Fibroblast of upper back skin (primary cell): ENCODE measurements at regions not wholly inside any gene's neighbourhood (a gene's known extent, or its start where the extent isn't known, plus 50 kb on each side); places are given as distances from the start of the nearest gene placed in this dataset.

Experiments used
- DNase-seq: peaks from one replicate; pipeline ENCODE4 v3.0.0-alpha.2; 2013

DNA sequence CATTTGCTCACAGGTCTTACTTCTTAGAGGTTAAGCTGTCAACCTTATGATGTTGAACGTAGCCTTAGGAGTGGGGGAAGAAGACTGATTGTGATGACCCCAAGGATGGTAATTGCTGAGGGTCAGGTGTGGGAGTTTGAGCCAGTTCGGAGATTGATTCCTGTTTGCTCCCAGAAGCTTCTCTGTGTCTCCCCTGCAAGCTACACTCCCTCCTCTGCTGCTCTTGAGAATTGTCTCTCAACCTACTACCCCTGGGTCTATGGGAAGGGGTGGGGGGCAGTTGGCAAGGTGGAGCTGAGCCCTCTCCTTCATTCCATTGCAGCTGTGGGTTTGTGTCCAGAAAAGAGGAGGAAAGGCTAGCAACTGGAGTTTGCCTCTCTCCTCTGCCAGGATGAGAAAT lies 113.8 kb downstream of the PLEKHG1 start:
- no peak for DNase-seq

DNA sequence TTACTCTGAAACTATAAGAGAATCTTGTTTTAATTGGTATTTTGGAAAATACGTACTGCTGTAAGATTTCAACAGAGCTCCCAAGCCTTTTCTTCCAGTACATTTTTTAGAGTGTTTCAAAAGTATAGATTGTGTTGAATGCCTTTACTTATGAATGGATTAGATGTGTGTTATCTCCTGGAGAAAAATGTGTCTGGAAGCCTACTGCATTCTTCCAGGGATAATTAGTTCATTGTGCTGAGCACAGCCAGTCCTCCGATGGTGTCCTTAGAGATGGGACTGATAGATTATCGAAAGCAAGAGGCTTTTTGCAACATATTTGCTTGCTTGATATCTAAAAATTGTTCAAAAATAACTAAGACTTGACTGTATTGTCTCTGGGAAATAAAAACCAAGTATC lies 114.2 kb downstream of the PLEKHG1 start:
- no peak for DNase-seq

DNA sequence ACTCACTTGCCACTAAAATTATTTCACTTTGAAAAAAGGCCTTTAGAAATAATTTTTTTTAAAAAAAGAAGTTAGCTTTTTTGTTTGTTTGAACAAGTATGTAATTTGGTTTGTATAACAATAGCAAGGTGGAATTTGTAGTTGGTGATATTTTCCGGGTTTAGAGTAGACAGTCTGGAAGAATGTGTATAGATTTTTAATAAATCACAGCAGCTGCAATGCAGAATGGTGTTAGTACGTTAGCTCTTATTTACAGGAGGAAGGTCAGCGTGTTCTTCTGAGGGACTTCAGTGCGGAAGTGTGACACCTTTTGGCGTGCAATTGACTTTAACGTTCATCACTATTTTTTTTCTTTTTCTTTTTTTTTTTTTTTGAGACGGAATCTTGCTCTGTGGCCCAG lies 115.4 kb downstream of the PLEKHG1 start:
- no peak for DNase-seq

DNA sequence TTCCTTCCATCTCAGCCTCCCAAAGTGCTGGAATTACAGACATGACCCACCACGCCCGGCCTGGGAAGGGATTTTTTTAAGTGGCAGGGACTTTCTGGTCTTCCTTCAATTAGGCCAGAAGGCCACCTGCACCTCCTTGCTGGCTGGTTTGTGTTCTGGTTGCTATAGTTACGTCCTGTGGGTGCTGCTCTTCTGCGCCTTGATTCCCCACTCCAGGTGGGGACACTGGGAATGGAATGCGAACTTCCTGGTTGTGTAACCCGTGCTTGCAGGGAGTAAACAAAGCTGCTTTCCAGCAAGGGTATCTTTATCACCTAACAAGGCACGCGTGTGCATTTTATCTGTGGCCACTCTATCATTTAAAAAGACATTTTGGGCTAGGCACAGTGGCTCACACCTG lies 117.7 kb downstream of the PLEKHG1 start:
- no peak for DNase-seq

DNA sequence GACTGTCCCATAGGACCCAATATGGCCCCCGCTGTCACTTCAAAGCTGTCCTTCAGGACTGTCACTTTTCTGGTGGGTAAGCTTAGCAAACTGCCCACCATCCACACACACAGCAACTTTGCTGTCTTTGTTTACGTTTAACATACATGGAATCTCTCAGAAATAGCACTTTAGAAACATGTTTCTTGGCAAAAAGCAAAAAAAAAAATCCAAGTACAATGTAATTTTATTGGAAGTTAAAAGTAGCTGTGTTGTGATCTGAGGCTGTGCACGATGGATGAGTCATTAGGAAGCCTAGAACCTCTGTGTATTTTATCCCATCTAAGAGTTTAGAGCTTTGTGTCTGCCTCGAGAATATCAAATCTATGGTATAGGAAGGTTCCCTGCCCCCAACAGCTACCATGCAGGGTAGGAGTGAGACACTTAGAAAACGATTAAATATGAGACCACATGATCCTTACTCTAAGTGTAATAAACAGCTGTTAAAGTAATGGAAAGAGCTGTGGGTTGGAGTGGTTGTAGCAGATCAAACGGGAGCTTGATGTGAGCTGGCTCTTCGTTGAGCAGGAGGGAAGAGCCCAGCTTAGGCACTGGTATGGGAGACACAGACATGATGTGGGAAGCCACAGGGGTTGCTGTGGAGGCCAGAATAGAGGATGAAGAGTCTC lies 119.5 kb downstream of the PLEKHG1 start:
- no peak for DNase-seq

DNA sequence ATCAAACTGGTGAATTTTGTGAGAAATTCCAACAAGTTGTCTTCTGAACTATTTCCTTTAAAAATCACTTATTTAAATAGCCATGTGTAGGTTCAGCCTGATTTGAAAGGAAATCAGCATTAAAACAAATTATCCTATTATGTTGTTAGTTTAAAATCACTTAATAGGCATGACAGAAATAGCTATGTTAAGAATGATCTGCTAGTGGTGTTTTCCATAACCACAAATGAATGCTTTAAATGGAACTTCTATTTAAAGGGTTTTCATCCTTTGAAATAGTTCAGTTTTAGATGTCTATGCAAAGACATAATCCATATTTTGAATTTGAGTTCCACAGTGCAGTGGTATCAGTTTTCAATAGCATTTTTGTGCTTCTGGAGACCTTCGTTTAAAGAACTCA lies 120.1 kb downstream of the PLEKHG1 start:
- no peak for DNase-seq

DNA sequence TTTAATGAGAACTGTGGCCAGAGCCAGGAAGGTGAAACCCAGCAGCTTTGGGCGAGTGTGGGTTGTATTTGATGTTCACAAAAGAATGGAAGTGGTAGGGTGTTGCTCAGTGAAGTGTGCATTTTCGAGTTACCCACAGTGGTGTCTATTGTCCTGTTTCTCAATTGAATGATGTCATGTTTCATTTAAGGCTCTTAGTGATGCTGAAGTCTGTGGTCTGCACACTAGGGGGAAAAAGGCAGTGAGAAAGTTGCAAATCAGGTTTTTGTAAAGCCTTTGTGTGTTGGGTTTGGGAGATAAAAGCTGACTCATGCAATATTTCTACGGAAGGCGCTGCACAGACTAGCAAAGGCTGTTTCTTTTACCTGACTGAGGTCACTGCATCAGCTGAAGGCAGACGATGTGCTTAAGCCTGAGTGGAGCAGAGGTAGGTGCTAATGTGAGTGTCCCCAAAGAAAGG lies 121.1 kb downstream of the PLEKHG1 start:
- peak; percentile 47 for DNase-seq

DNA sequence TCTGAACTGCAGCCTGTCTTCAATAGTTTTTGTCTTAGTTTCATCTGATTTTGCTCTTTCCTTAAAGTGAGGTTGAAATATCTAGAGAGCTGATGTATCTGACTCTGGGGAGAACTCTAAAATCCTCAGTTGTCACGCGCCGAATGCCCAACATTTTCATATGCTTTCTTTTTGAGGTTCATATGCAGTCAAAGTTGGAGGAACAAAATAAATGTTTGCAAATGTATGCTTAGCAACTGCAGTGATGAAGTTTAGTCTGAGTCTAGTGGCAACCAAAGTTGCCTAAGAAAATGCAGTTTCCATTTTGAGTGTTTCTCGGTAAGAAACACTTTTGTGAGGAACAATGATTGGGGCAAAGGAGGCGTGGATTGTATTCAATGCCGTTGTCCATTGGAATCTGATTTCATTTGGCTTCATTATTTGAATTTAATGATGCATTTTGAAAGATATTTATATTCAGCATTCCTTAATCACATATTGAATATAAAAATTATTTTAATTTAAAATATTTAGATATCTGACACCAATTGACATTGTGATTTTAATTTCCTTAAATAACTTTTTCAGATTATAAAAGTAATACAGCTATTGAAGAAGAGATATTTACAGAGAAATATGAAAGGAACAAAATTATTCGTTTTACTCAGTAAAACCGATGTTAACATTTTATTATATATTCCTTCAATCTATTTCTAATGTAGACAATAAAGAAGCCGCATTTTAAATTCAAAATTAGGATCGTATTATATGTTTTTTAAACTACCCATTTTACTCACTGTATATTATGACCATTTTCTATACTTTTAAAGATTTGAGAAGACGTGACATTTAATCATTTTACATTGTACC lies 122.0 kb downstream of the PLEKHG1 start:
- no peak for DNase-seq

DNA sequence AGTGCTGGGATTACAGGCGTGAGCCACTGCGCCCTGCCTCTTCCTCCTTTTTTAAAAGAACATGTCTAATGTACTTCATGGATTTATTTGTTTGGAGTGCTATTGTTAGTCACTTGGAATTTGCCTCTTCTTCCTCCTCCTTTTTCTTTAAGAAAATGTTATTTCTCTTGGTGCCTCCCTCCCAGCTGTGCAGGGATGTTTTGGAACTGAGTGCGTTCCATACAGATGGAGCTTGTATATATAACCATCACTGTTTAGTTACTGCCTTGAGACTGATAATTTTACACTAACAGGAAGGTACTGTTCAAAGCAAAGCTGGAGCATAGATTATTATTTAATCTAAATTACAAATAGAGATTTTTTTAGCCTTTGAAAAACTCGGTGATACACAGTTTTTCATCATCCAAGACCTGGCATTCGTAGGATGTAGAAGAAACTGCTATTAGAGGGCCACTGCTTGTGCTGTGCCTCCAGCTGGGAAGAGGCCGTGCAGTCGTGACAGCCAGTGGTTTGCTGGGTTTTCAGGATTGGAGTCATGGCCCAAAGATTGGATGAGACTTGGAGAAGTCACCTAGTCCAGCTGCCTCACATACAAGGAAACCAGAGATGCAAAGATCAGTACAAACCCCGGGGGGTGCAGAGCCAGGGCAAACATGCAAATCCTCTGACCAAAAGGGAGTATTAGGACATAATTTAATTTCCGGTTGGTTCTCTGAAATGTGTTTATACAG lies 123.1 kb downstream of the PLEKHG1 start:
- DNase-seq, result no peak

DNA sequence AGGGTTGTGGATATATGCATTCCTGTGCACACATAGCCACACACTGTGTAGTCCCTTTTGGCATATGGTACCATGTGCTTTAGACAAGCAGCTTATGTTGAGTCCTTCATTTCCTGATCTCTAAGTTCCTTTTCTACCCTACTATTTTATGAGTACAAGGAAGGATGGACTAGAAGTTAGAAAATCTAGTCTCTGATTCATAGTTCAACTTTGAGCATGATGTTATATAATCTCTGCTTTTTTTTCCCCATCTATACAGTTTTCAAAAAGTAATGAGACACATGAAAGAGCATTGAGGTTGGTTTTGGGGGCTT lies 123.6 kb downstream of the PLEKHG1 start:
- no peak for DNase-seq

DNA sequence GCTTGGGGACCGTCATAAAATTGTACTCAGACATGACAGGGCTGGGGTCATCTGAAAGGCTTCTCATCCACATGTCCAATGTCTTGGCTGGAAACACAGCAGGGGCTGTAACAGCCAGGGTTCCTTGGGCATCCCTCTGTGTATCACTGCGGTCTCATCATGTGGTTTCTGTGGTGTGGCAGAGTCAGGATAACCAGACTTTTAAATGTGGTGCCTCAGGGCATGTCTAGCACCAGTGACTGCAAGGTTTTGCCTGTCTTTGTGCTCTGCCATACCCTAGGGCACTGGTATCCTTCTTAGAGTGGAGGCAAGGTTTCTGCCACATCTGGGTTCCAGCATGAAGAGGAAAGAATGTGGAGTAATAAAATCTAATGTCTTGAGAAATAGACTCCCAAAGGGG lies 124.2 kb downstream of the PLEKHG1 start:
- DNase-seq, result no peak

DNA sequence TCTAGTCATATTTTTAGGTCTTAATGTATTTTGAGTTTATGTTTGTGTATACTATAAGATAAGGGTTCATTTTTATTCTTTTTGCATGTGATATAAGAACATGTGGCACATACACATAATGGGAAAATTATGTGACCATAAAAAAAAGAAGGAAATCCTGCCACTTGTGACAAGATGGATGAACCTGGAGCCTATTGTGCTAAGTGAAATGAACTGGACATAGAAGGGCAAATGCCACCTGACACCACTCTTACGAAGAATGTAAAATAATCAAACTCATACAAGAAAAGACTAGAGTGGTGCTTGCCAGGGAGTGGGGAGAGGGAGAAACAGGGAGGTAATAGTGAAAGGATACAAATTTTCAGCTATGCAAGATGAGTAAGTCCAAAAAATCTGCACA lies 126.1 kb downstream of the PLEKHG1 start:
- no peak for DNase-seq

DNA sequence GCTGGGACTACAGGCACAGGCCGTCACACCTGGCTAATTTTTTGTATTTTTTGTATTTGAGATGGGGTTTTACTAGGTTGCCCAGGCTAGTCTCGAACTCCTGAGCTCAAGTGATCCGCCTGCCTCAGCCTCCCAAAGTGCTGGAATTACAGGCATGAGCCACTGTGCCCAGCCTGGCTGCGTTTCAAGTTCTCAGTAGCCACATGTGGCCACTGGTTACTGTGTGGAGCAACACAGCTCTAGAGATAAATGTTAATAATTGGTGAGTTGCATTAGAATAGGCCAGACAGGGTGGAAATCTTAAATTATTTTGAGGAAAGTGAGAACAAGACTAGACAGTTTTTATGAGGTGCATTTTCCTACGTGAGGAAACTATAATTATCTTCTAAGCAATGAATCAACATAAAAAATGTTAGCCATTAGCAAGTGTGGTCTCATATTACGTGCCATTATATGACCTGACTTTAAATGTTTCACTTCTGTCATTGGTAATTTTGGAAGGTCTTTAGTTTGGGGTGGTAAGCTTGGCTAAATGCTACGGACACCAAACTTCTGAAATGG lies 129.6 kb downstream of the PLEKHG1 start:
- DNase-seq, result no peak

DNA sequence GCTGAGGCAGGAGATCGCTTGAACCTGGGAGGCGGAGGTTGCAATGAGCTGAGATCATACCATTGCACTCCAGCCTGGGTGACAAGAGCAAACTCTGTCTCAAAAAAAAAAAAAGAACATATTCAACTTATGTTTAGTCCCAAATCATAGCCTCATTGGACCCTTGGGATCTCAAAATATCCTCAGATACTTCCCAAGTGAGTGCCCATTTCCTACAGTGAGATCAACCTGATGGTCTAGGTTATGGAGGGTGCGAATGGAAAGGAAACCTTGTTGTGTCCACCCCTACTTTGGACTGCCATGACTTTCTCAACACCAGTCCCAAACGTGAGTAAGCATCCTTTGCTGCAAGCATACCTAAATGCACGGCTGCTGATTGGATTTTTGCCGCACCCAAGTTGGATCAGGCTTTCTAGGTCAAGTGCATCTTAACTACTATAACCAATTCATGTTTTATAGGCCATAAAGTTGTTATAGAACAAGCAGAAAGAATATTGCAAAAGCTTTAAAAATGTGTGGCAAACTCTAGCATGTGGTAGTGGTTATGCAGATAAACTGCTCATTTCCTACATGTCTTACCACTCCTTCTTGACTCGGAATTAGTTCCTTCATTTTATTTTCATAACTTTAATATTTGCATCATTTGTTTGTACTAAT lies 131.2 kb downstream of the PLEKHG1 start:
- no peak for DNase-seq

DNA sequence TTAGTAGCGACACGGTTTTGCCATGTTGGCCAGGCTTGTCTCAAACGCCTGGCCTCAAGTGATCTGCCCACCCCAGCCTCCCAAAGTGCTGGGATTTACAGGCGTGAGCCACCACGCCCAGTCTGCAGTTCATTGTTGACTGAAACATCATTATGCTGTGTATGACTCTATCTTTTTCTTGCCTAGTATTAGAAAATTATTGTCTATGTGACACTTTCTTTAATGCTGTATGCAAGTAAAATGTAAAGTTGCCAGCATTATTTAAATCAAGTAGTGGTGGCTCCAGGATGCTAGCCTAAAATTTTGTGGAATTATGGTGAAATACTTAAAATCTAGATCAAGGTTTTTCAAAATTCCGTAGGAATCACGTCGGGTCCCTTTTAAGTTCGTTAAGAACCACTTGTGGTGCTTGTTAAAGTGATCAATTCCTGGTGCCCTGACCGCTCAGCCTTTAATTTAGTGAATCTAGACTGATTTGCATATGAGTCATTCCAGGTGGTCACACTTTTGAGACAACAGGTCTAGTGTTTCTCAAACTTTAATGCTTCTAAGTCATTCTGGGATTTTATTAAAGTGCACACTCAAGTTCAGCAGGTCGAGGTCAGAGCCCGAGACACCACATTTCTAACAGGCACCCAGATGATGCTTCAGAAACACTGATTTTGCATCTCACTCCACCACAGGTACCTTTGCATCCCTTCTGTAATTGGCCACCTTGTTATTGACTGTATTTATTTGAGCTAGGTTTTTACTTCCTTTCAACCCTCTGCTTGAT lies 132.6 kb upstream of the MTHFD1L start:
- DNase-seq, result no peak

DNA sequence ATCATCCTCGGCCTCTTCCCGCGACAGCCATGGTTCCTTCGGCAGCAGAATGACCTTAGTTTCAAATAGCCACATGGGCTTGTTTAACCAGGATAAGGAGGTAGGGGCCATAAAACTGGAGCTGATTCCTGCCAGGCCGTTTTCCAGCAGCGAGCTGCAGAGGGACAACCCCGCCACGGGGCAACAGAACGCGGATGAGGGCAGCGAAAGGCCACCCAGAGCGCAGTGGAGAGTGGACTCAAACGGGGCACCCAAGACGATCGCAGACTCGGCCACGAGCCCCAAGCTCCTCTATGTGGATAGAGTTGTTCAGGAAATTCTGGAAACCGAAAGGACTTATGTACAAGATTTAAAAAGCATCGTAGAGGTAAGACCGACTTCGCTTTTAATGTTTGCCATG lies 131.8 kb upstream of the MTHFD1L start:
- DNase-seq, result no peak

DNA sequence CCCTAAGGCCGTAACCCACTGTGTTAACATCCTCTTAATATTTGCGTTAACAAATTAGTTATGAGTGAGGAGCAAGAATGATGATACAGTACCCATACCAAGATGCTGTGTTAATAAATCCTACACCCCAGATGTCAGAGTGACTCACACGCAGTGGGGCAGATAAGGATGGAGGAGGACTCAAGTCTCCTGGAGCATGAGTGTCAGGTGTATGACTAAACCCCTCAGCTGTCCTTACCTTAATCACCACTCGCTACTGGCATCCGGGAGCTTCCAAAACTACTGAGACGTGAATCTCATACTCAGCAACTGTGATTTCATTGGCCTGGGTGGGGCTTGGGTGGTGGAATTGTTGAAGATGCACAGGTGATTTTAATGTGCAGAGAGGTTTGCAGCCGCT lies 131.3 kb upstream of the MTHFD1L start:
- no peak for DNase-seq

DNA sequence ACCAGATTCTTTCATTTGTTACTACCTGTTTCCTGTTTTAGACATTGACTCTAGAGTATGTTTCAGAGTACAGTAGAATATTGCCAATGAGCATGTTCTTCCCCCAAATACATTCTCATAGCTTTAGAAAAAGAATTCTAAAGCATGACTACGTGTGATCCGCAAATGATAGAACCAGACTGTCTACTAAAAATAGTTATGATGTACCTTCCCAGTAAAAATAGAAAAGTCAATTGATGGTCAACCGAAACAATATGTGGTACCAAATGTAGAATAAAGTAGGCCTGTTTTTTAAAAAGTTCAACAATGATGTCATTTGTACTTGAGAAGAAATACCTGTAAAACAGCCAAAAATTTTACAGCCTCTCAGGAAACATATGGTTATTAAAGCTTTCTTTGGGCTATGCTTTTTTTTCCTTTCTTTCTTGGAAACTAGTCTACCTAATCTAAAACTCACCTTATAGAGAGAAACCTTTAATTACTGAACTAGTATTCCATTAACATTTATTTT lies 130.1 kb upstream of the MTHFD1L start:
- DNase-seq, result no peak

DNA sequence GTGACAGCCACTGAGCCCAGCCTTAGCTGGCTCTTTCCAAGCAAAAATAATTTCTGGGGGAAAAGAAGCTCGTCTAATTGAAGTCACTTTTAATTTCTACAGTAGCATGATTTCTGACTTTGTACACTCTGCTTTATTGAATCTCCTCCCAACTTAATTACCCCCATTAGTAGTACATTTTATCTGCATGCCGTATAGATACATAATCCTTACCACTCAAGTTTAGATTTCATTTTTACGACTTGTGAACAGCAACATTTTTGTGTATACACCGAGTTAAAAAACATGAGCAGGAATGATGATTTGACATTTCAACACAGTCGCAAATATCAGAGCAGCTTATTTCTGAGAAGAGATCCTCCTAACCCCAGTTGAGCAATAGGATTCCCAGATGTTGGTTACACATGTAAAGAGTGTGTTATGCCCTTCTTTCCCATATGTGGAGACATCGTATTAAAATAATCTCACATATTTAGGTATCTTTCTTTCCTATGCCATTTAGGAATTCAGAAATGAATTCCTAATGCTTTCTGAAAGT lies 127.3 kb upstream of the MTHFD1L start:
- DNase-seq, result no peak

DNA sequence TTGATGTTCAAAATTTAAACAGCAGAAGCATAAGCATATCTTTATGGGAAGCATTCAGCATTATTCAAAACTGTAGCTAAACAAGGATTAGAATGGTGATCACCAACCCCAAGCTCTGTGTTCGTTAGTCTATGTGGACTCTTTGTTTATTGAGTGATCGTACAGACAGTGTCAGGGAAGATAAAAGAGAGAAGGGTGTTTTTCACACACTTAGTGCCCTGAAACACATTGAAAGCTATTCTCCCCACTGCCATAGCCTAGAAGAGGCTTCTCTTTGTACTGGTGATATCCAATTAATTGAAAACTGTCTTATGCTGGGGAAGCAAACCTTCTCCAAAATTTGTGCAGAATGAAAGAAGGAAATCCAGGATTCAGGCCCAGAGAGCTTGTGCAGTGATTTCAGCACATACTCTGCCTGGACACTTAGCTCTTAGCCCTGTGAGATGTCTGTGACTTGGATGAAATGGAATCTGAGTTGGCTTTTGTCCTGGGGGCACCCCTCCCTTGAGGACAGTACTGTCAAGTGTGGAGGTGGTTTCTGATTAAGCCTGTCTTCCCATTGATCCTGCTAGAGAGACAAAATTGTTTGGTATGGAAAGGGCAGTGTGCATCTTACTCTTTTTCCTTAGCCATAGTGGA lies 125.7 kb upstream of the MTHFD1L start:
- no peak for DNase-seq

DNA sequence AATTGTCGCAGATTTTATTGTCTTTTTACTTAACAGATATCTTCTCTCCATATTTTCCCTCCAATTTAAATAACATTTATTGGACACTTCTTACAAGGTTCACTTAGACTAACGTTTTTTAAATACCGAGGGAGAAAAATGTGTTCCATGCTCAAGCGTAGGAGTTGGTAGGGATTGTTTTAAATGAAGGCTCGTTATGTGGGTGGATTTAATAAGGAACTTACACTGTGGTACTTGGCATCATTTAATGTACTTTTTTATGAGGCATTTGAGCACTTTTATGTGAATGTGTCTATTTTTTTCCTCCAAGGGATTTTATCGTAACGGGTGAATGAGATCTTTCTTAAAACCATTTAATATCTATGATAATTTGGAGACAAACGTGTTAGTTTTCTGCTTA lies 125.0 kb upstream of the MTHFD1L start:
- no peak for DNase-seq
